C1 segment of cervical spinal cord (tissue), 14 donors: ENCODE measurements at regions not wholly inside any gene's neighbourhood (a gene's known extent, or its start where the extent isn't known, plus 50 kb on each side); places are given as distances from the start of the nearest gene placed in this dataset.
A peak's percentile ranks its signal among the peaks of the same experiment; 100 is the strongest.

ENCODE experiments used
- DNase-seq, 14 donors: peaks; one replicate each; lab custom pipeline; 2025; lab: John Stamatoyannopoulos, UW

- DNase-seq, result no peak
Measured at GRCh38 chr12:116482179-116482578, 77.0 kb upstream of the MAP1LC3B2 start.

- no peak for DNase-seq
Measured at GRCh38 chr12:116482859-116483258, 76.3 kb upstream of the MAP1LC3B2 start.

GRCh38 chr12:116483959-116484750 is 75.0 kb upstream of the MAP1LC3B2 start:
- no peak for DNase-seq

GRCh38 chr12:116484807-116485206 is 74.4 kb upstream of the MAP1LC3B2 start:
- no peak for DNase-seq

GRCh38 chr12:116489116-116489515 is 70.1 kb upstream of the MAP1LC3B2 start:
- no peak for DNase-seq

GRCh38 chr12:116490471-116490870 is 68.7 kb upstream of the MAP1LC3B2 start:
- DNase-seq, result no peak

- DNase-seq, result no peak
Measured at GRCh38 chr12:116492703-116493324, 66.4 kb upstream of the MAP1LC3B2 start.

GRCh38 chr12:116495260-116495659 is 63.9 kb upstream of the MAP1LC3B2 start:
- no peak for DNase-seq

GRCh38 chr12:116497051-116497591 is 62.1 kb upstream of the MAP1LC3B2 start:
- peak in 1 of 14 donors; percentile 62 for DNase-seq

- no peak for DNase-seq
Measured at GRCh38 chr12:116498471-116498870, 60.7 kb upstream of the MAP1LC3B2 start.

GRCh38 chr12:116502141-116502725 is 56.9 kb upstream of the MAP1LC3B2 start:
- no peak for DNase-seq

- no peak for DNase-seq
Measured at GRCh38 chr12:116502989-116503496, 56.1 kb upstream of the MAP1LC3B2 start.

GRCh38 chr12:116504438-116504837 is 54.7 kb upstream of the MAP1LC3B2 start:
- no peak for DNase-seq

GRCh38 chr12:116506697-116507064 is 52.5 kb upstream of the MAP1LC3B2 start:
- no peak for DNase-seq

GRCh38 chr12:116508145-116509121 is 50.7 kb upstream of the MAP1LC3B2 start:
- peak in 1 of 14 donors; percentile 31 for DNase-seq
